ENCODE measurements at regions not wholly inside any gene's neighbourhood (a gene's known extent, or its start where the extent isn't known, plus 50 kb on each side); places are given as distances from the start of the nearest gene placed in this dataset.

GRCh38 chr14:25463480-25463879 is 413.5 kb upstream of the STXBP6 start:
- no peak for TF ChIP-seq POLR2A (IDR thresholded peaks at IDR 0.05; ENCODE audit: insufficient read depth in 1 of 2, low read depth in 2 of 2, low read length in 2 of 2)
- TF ChIP-seq TBP (CRISPR knock-in tag; IDR thresholded peaks at IDR 0.05) = no peak
- no peak for TF ChIP-seq CREB1 (IDR thresholded peaks at IDR 0.05)
- no peak for TF ChIP-seq CREB1 (CRISPR knock-in tag; IDR thresholded peaks at IDR 0.05)
- TF ChIP-seq ATF2 (CRISPR knock-in tag; IDR thresholded peaks at IDR 0.05) = no peak
- TF ChIP-seq CHD4 (IDR thresholded peaks at IDR 0.05; ENCODE audit: borderline replicate concordance, low read length) = no peak
- no peak for TF ChIP-seq HNRNPLL (IDR thresholded peaks at IDR 0.05; ENCODE audit: low read depth, low read length, poor library complexity, severe bottlenecking)
- no peak for TF ChIP-seq DNMT3B (CRISPR knock-in tag; conservative IDR thresholded peaks at IDR 0.05)
- TF ChIP-seq ARNT2 (CRISPR knock-in tag; IDR thresholded peaks at IDR 0.05; ENCODE audit: low read depth) = no peak
- no peak for TF ChIP-seq TCF12 (IDR thresholded peaks at IDR 0.05)
- no peak for TF ChIP-seq TCF12 (CRISPR knock-in tag; IDR thresholded peaks at IDR 0.05)
- TF ChIP-seq RFX5 (IDR thresholded peaks at IDR 0.05; ENCODE audit: low read depth, low read length) = no peak
- no peak for TF ChIP-seq NR3C1 (CRISPR knock-in tag; IDR thresholded peaks at IDR 0.05)

Data from HepG2 (cell line).